K562 (cell line): ENCODE measurements at regions not wholly inside any gene's neighbourhood (a gene's known extent, or its start where the extent isn't known, plus 50 kb on each side); places are given as distances from the start of the nearest gene placed in this dataset.

Experiments used
- ATF2 ChIP-seq: sonication (generic); formaldehyde crosslinking; IDR thresholded peaks from 2 replicates; pipeline ENCODE4 v1.8.1; 2022; ENCODE audit warnings: missing genetic modification reagents
- ATF6 ChIP-seq: sonication (generic); formaldehyde crosslinking; IDR thresholded peaks from 2 replicates; pipeline ENCODE4 v1.4.0; 2020; ENCODE audit warnings: mild to moderate bottlenecking, missing genetic modification reagents
- CTCF ChIP-seq, 3 experiments: IDR thresholded peaks in 2 of 3; conservative IDR thresholded peaks in 1 of 3; 2 replicates each; pipeline ENCODE4 v1.5.1; 2011 to 2012; ENCODE audit warnings: low read length in 3 of 3, mild to moderate bottlenecking in 3 of 3, control low read depth in 2 of 3, improper control_type of control experiment in 1 of 3, inconsistent platforms in 1 of 3, low read depth in 1 of 3, mixed read lengths in 1 of 3, moderate library complexity in 1 of 3; ENCODE audit not compliant: insufficient read depth in 2 of 3
- E2F6 ChIP-seq, 2 experiments: IDR thresholded peaks; 2 replicates each; pipeline ENCODE4 v1.6.1; 2011; ENCODE audit warnings: borderline replicate concordance in 1 of 2, control low read depth in 1 of 2, low read depth in 1 of 2, low read length in 1 of 2, mild to moderate bottlenecking in 1 of 2, mixed read lengths in 1 of 2, moderate library complexity in 1 of 2; ENCODE audit not compliant: insufficient read depth in 1 of 2, insufficient read length in 1 of 2, poor library complexity in 1 of 2, severe bottlenecking in 1 of 2; ENCODE audit errors: extremely low read depth in 1 of 2
- GATA2 ChIP-seq: sonication (generic); formaldehyde crosslinking; IDR thresholded peaks from 2 replicates; pipeline ENCODE4 v1.4.0; 2020; ENCODE audit warnings: mild to moderate bottlenecking, missing genetic modification reagents
- HNRNPL ChIP-seq: fragments of 200-400 bp; formaldehyde crosslinking; IDR thresholded peaks from 2 replicates; pipeline ENCODE4 v1.6.1; 2017; ENCODE audit warnings: low read depth, mild to moderate bottlenecking, low read length
- JUND ChIP-seq, 2 experiments: IDR thresholded peaks; 2 replicates in 1 of 2; 3 replicates in 1 of 2; pipeline ENCODE4 v1.6.1; 2011; ENCODE audit warnings: borderline replicate concordance in 2 of 2, low read depth in 2 of 2, low read length in 2 of 2, improper control_type of control experiment in 1 of 2, missing biosample characterization in 1 of 2, missing genetic modification characterization in 1 of 2, missing genetic modification reagents in 1 of 2
- RFX1 ChIP-seq: fragments of 450-650 bp; IDR thresholded peaks from 2 replicates; pipeline ENCODE4 v1.6.1; 2016; ENCODE audit warnings: mild to moderate bottlenecking, moderate library complexity
- RFX5 ChIP-seq: IDR thresholded peaks from 2 replicates; pipeline ENCODE4 v1.6.1; 2011; ENCODE audit warnings: low read depth, mild to moderate bottlenecking, improper control_type of control experiment, low read length
- SNIP1 ChIP-seq: fragments of 450-650 bp; IDR thresholded peaks from 2 replicates; pipeline ENCODE4 v1.7.1; 2017; ENCODE audit warnings: low read depth, mild to moderate bottlenecking

- TF ChIP-seq E2F6 (IDR thresholded peaks at IDR 0.05; ENCODE audit: borderline replicate concordance in 1 of 2, extremely low read depth in 1 of 2, insufficient read depth in 1 of 2, insufficient read length in 1 of 2, low read depth in 1 of 2, low read length in 1 of 2, poor library complexity in 1 of 2, severe bottlenecking in 1 of 2) (no peak), HNRNPL (no peak), CTCF (IDR thresholded peaks at IDR 0.05 in 2 of 3, conservative IDR thresholded peaks at IDR 0.05 in 1 of 3; ENCODE audit: insufficient read depth in 2 of 3, low read depth in 1 of 3, low read length in 3 of 3) (no peak), ATF6 (CRISPR knock-in tag) (no peak), SNIP1 (no peak), ATF2 (CRISPR knock-in tag) (no peak), GATA2 (CRISPR knock-in tag) (no peak), RFX5 (no peak), JUND (IDR thresholded peaks at IDR 0.05; ENCODE audit: borderline replicate concordance, low read depth, low read length) (no peak), JUND (tag; IDR thresholded peaks at IDR 0.05; ENCODE audit: borderline replicate concordance, low read depth, low read length) (no peak), RFX1 (no peak)
These were observed 653.0 kb upstream of the BOD1L1 start for GRCh38 chr4:14280567-14280966.
